Right cardiac atrium (tissue), 5 donors: ENCODE measurements at regions not wholly inside any gene's neighbourhood (a gene's known extent, or its start where the extent isn't known, plus 50 kb on each side); places are given as distances from the start of the nearest gene placed in this dataset.

Experiments used
- ATAC-seq, 2 donors: fragments of 200-7000 bp; cut with Tn5 transposase; one replicate each; pipeline versions ENCODE4 v1.8.0 to v1.9.1; 2020; ENCODE audit warnings: moderate library complexity in 2 of 2, mild to moderate bottlenecking in 1 of 2
- DNase-seq, 3 donors: peaks; one replicate each; pipeline ENCODE4 v3.0.0-alpha.2; 2020
- H3K27ac ChIP-seq: one replicate; pipeline ENCODE4 v1.5.1; 2013; ENCODE audit warnings: mild to moderate bottlenecking, low read length, control low read depth, moderate library complexity
- H3K27me3 ChIP-seq: one replicate; pipeline ENCODE4 v1.6.1; 2013; ENCODE audit not compliant: control insufficient read depth, insufficient read depth
- H3K4me1 ChIP-seq: one replicate; pipeline ENCODE4 v1.6.1; 2013; ENCODE audit warnings: low read length; ENCODE audit not compliant: control insufficient read depth, insufficient read depth
- H3K4me3 ChIP-seq: one replicate; pipeline ENCODE4 v1.5.1; 2013; ENCODE audit warnings: low read length, control low read depth
- H3K9me3 ChIP-seq: one replicate; pipeline ENCODE4 v1.6.1; 2013; ENCODE audit warnings: low read length; ENCODE audit not compliant: control insufficient read depth
- WGBS: extraction: QIAGEN DNeasy Blood & Tissue Kit; methylation state at CpG from one replicate; pipeline ENCODE4 v1.1.7; 2013; 5-methylcytosine and 5-hydroxymethylcytosine counted together
- intact Hi-C, 4 donors: fragments of 100-400 bp; cut with DNase I; formaldehyde crosslinking; loops; one replicate each; pipeline versions ENCODE4 v1.11.0 to v1.14.0; 2022 to 2023
- donor health status: healthy with polysubstance abuse.
- donor health status: DM: no; HTN: yes; CAD: no.
- donor health status: DM: no; HTN: no; CAD: no.
- donor health status: DM: no; HTN: yes; CAD: no; lungs with severe emphysema.
- donor health status: DM: yes; HTN: yes; CAD: no.

- Histone ChIP-seq H3K4me1 (peaks cover 2% of the 10 kb centered on the region), H3K27ac (peak overlapping the region; percentile 43), H3K27me3 (no peaks in the 10 kb centered on the region), H3K4me3 (no peak overlapping the region), H3K9me3 (no peaks in the 10 kb centered on the region)
- DNase-seq (peak in 2 of 3 donors; percentile 16 to 68), ATAC-seq (peak; percentile 61 to 86)
- intact Hi-C loops = no loop called here
- WGBS = 48% methylated on average over 3 of the region's 3 CpGs
Observed at GRCh38 chr15:49751191-49751590, 130.3 kb downstream of the DTWD1 start.

DNA sequence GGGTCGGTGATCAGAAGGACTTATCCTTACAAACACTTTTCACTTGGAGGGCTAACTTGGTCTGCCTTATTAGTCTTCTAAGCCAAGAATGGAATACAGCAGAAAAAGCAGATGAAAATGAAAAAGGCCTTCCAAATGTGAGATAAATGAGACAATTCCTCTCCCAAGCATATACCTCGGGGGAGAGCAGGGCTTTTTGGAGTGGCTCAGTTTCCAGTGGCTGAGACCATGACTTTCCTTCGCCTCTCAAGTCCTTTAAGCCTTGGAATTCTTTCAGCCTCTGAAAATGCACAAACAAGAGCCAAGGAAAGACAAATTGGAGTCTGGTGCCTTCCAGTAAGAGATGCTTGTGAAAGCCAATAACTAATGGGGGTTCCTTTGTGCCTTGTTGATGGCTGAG, 130.9 kb downstream of the DTWD1 start:
- H3K4me1 ChIP-seq = peaks cover 2% of the 10 kb centered on the region
- intact Hi-C loops = no loop called here
- no peaks in the 10 kb centered on the region for H3K27me3 ChIP-seq
- no peak overlapping the region for H3K4me3 ChIP-seq
- WGBS = 55% methylated on average over 3 of the region's 3 CpGs
- no peak for DNase-seq
- H3K27ac ChIP-seq = no peak overlapping the region
- no peaks in the 10 kb centered on the region for H3K9me3 ChIP-seq
- peak in 1 of 2 donors; percentile 33 for ATAC-seq

- H3K4me3 ChIP-seq = no peak overlapping the region
- peaks cover 2% of the 10 kb centered on the region for H3K4me1 ChIP-seq
- no peaks in the 10 kb centered on the region for H3K27me3 ChIP-seq
- H3K9me3 ChIP-seq = no peaks in the 10 kb centered on the region
- DNase-seq = no peak
- 61% methylated on average over 2 of the region's 2 CpGs for WGBS
- intact Hi-C loops = no loop called here
- H3K27ac ChIP-seq = no peak overlapping the region
- ATAC-seq = no peak
Observed at GRCh38 chr15:49752517-49752916, 131.7 kb downstream of the DTWD1 start.

DNA sequence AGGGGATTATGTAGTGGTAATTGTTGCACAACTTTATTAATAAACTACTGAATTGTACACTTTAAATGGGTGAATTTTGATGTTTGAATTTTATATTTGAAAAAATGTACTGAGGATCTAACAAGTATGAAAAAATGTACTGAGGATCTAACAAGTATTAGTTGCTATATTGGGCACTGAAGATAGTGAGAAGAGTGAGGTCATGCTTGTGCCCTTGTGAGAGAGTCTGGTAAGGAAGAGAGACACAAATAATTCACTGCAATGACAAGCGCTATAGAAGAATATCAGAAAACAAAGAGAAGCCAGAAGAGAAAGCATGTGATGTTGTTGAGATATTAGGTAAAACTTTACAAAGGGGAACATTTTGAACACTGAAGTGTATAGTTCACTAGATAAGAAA, 137.6 kb downstream of the DTWD1 start:
- no peaks in the 10 kb centered on the region for H3K9me3 ChIP-seq
- no peaks in the 10 kb centered on the region for H3K27me3 ChIP-seq
- no peak overlapping the region for H3K4me3 ChIP-seq
- no peak overlapping the region for H3K27ac ChIP-seq
- intact Hi-C loops = no loop called here
- no peaks in the 10 kb centered on the region for H3K4me1 ChIP-seq
- DNase-seq (no peak), ATAC-seq (no peak)
- WGBS = 68% methylated on average over 1 of the region's 1 CpG

DNA sequence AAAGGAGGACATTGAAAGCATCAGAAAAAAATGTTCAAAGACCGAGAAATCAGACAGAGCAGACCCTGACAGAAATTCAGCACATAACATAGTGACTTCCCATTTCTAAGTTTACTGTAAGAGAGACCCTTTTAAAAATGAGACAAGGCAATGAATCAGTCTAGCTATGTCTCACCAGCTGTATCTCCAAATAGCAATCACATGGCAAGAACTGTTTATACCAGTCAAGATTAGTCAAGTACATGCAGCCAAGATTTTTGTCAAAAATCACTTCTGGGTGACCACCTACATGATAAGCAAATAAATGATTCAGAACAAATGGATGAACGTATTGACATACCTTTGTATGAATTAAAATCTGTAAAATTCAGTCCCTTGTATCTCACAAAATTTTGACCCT, 138.0 kb downstream of the DTWD1 start:
- no peak overlapping the region for H3K4me3 ChIP-seq
- no peak for ATAC-seq
- no peaks in the 10 kb centered on the region for H3K9me3 ChIP-seq
- H3K27ac ChIP-seq = no peak overlapping the region
- 51% methylated on average over 2 of the region's 2 CpGs for WGBS
- DNase-seq = no peak
- intact Hi-C loops = no loop called here
- no peaks in the 10 kb centered on the region for H3K4me1 ChIP-seq
- H3K27me3 ChIP-seq = no peaks in the 10 kb centered on the region

DNA sequence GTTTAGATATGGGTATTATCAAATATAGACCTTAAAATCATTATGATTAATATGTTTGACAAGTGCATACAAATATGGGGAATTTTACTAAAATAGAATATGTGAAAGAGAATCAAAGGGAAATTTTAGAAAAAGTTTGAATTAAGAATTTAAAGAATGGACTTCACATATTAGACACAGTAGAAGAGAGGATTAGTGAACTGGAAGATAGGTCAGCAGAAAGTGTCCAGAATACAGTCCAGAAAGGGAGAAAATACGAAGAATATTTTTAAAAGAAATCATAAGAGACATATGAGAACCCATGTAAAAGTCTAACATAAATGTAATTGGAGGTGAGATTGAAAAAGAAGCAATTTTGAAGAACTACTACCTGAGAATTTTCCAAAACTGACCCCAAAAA, 139.9 kb downstream of the DTWD1 start:
- Histone ChIP-seq H3K9me3 (no peaks in the 10 kb centered on the region), H3K27me3 (no peaks in the 10 kb centered on the region), H3K4me1 (no peaks in the 10 kb centered on the region), H3K4me3 (no peak overlapping the region), H3K27ac (no peak overlapping the region)
- DNase-seq = no peak
- no peak for ATAC-seq
- intact Hi-C loops = loop anchor here in 1 of 4 donors (10.0 kb wide), 1 partner anchor 54 kb away; no protein-coding TSS in a partner anchor
- WGBS = 85% methylated on average over 1 of the region's 1 CpG

DNA sequence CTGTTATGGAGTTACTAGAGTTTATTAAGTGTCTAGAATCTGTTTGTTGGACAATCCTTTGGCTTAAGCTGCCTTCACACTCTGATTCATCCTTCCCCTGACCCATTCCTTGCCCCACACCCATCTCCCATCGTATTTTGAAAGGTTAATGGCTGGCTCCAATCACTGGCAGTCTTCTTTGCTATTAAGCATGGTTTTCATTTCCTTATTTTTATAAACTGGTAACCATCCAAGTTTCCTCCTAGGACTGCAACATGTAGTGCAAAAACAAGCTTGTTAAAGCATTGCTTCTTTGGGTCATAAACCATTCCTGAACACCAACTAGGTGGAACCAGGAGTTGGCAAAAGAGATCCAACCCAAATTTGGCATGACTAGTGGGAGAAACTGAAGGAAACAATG, 148.4 kb downstream of the DTWD1 start:
- no peak overlapping the region for H3K27ac ChIP-seq
- H3K4me1 ChIP-seq = no peaks in the 10 kb centered on the region
- no peak for ATAC-seq
- no peak overlapping the region for H3K4me3 ChIP-seq
- H3K9me3 ChIP-seq = no peaks in the 10 kb centered on the region
- no peak for DNase-seq
- H3K27me3 ChIP-seq = no peaks in the 10 kb centered on the region
- intact Hi-C loops = loop anchor here in 1 of 4 donors (10.0 kb wide), 1 partner anchor 46 kb away; no protein-coding TSS in a partner anchor
- WGBS = 24% methylated on average over 1 of the region's 1 CpG

DNA sequence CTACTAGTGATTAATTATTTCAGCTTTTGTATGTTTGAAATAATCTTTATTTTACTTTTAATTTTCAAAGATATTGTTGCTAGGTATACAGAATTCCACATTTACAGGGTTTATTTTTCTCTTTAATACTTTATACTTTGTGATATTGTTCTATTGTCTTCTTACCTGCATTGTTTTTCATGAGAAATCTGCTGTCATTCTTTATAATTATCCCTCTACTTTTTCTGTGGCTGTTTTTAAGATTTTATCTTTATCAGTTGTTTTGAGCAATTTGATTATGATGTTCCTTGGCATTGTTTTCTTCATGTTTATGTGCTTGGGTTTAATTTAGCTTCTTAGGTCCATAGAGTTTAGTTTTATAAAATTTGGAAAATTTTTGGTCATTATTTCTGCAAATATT, 168.6 kb downstream of the DTWD1 start:
- H3K9me3 ChIP-seq = no peaks in the 10 kb centered on the region
- H3K27ac ChIP-seq = no peak overlapping the region
- intact Hi-C loops = no loop called here
- ATAC-seq (no peak), DNase-seq (no peak)
- H3K27me3 ChIP-seq = no peaks in the 10 kb centered on the region
- no peak overlapping the region for H3K4me3 ChIP-seq
- H3K4me1 ChIP-seq = no peaks in the 10 kb centered on the region

- Histone ChIP-seq H3K27me3 (no peaks in the 10 kb centered on the region), H3K9me3 (no peaks in the 10 kb centered on the region), H3K4me3 (no peak overlapping the region), H3K4me1 (no peaks in the 10 kb centered on the region), H3K27ac (no peak overlapping the region)
- WGBS = 86% methylated on average over 14 of the region's 14 CpGs
- DNase-seq = no peak
- intact Hi-C loops = no loop called here
- ATAC-seq = no peak
Observed at GRCh38 chr15:49793943-49794342, 173.1 kb downstream of the DTWD1 start.

DNA sequence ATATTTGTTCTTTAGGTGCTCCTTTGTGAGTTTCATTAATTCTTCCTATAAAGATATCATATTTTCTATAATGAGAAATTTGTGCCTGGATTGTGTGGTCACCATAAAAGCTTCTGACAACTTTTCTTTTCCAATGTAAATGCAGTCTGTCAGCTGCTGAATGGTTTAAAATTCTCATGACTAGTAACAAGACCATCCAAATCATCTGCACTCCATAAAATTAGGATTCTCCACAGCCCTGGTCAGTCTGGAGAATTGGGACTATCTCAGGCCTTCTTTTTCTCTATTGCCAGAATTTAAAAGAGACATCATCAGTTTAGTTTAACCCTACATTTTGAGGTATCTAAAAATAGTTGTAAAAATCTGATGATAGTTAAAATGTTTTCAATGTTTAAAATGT, 180.9 kb downstream of the DTWD1 start:
- Histone ChIP-seq H3K27ac (no peak overlapping the region), H3K9me3 (peaks cover 2% of the 10 kb centered on the region), H3K4me1 (no peaks in the 10 kb centered on the region), H3K4me3 (no peak overlapping the region), H3K27me3 (no peaks in the 10 kb centered on the region)
- ATAC-seq (no peak), DNase-seq (no peak)
- intact Hi-C loops = no loop called here
